PC-9 (cell line): ENCODE measurements at regions not wholly inside any gene's neighbourhood (a gene's known extent, or its start where the extent isn't known, plus 50 kb on each side); places are given as distances from the start of the nearest gene placed in this dataset.
"Not testable (repeated sequence)": the region's sequence is repeated elsewhere in the genome, so short reads cannot be mapped to it uniquely, and the experiment has no call there.

Experiments
- BruUV-seq: library from RNA; stranded (reverse); fragments of 400-500 nt; replicated peaks from 2 replicates; lab custom pipeline; 2021; lab: Mats Ljungman, UMichigan
- CTCF ChIA-PET: fragments of 300-600 bp; sonication (Branson Sonifier 250); formaldehyde crosslinking; loops from one replicate; lab custom pipeline; 2022; ENCODE audit warnings: antibody characterized with exemption; lab: Charles Lee
- POLR2A ChIA-PET: fragments of 300-600 bp; sonication (Branson Sonifier 250); formaldehyde crosslinking; loops from one replicate; lab custom pipeline; 2022; ENCODE audit warnings: antibody characterized with exemption; ENCODE audit not compliant: unreplicated experiment; lab: Charles Lee
- DNase-seq, 2 experiments: peaks; one replicate each; pipeline versions ENCODE4 v3.0.0 to v3.0.0-alpha.2; 2015 to 2022; ENCODE audit warnings: mixed read lengths in 1 of 2
- H2AFZ ChIP-seq: fragments of 200-600 bp; sonication (generic); 2 replicates; pipeline ENCODE4 v1.8.1; 2017; ENCODE audit warnings: antibody characterized with exemption
- H3F3A ChIP-seq: fragments of 200-600 bp; sonication (generic); 2 replicates; pipeline ENCODE4 v1.8.1; 2017; ENCODE audit warnings: antibody characterized with exemption, mild to moderate bottlenecking, low read depth; ENCODE audit not compliant: insufficient read depth
- H3K27ac ChIP-seq: fragments of 200-600 bp; sonication (generic); 2 replicates; pipeline ENCODE4 v1.6.1; 2016; ENCODE audit warnings: mixed run types
- H3K27me3 ChIP-seq: fragments of 200-600 bp; sonication (generic); 2 replicates; pipeline ENCODE4 v1.6.1; 2016; ENCODE audit warnings: low read depth, mixed run types; ENCODE audit not compliant: insufficient read depth
- H3K36me3 ChIP-seq: fragments of 200-600 bp; sonication (generic); 2 replicates; pipeline ENCODE4 v1.6.1; 2016; ENCODE audit warnings: low read depth, mixed run types
- H3K4me1 ChIP-seq: fragments of 200-600 bp; sonication (generic); replicated peaks from 2 replicates; pipeline ENCODE4 v1.6.1; 2016; ENCODE audit warnings: mixed run types; ENCODE audit not compliant: insufficient read depth
- H3K4me2 ChIP-seq: fragments of 200-600 bp; sonication (generic); 2 replicates; pipeline ENCODE4 v1.6.1; 2017; ENCODE audit warnings: mixed run types
- H3K4me3 ChIP-seq: fragments of 200-600 bp; sonication (generic); 2 replicates; pipeline ENCODE4 v1.6.1; 2016; ENCODE audit warnings: mixed run types
- H3K79me2 ChIP-seq: fragments of 200-600 bp; sonication (generic); 2 replicates; pipeline ENCODE4 v1.6.1; 2017; ENCODE audit warnings: low read depth, mixed run types
- H3K9me2 ChIP-seq: fragments of 200-600 bp; sonication (generic); 2 replicates; pipeline ENCODE4 v1.8.1; 2017; ENCODE audit warnings: mild to moderate bottlenecking; ENCODE audit not compliant: insufficient read depth
- H3K9me3 ChIP-seq: fragments of 200-600 bp; sonication (generic); 2 replicates; pipeline ENCODE4 v1.8.1; 2016; ENCODE audit warnings: low read depth; ENCODE audit not compliant: insufficient read depth
- H4K20me1 ChIP-seq: fragments of 200-600 bp; sonication (generic); 2 replicates; pipeline ENCODE4 v1.8.1; 2017; ENCODE audit not compliant: insufficient read depth
- CTCF ChIP-seq: fragments of 200-600 bp; sonication (generic); conservative IDR thresholded peaks from 2 replicates; pipeline ENCODE4 v1.6.1; 2017; ENCODE audit warnings: mixed run types, antibody characterized with exemption, mild to moderate bottlenecking, moderate library complexity
- EZH2 ChIP-seq: fragments of 200-600 bp; sonication (generic); IDR thresholded peaks from 2 replicates; pipeline ENCODE4 v1.8.0; 2017; ENCODE audit warnings: antibody characterized with exemption, low read depth
- intact Hi-C: fragments of 100-400 bp; cut with micrococcal nuclease; formaldehyde crosslinking; loops from one replicate; pipeline ENCODE4 v1.10.0; 2022; ENCODE audit not compliant: unreplicated experiment

GRCh38 chr5:99544356-99544755, 615.5 kb upstream of the CHD1 start:
- H3K9me2 ChIP-seq = no peaks in the 10 kb centered on the region
- no peak overlapping the region for H3K4me3 ChIP-seq
- H3K36me3 ChIP-seq = no peaks in the 10 kb centered on the region
- no peak for DNase-seq
- no peaks in the 10 kb centered on the region for H3K79me2 ChIP-seq
- no peaks in the 10 kb centered on the region for H3K27me3 ChIP-seq
- no peak overlapping the region for H2AFZ ChIP-seq
- no peaks in the 10 kb centered on the region for H3K9me3 ChIP-seq
- POLR2A ChIA-PET = no interaction called here
- TF ChIP-seq EZH2 (no peak), CTCF (no peak)
- CTCF ChIA-PET = no interaction called here
- H4K20me1 ChIP-seq = no peaks in the 10 kb centered on the region
- no peak overlapping the region for H3K4me2 ChIP-seq
- intact Hi-C loops = no loop called here
- BruUV-seq = no TSS peak
- H3F3A ChIP-seq = no peaks in the 10 kb centered on the region
- H3K27ac ChIP-seq = no peak overlapping the region
- H3K4me1 ChIP-seq = no peaks in the 10 kb centered on the region

- intact Hi-C loops = no loop called here
- CTCF ChIA-PET = no interaction called here
Measured at GRCh38 chr5:99543841-99544240, 615.0 kb upstream of the CHD1 start.

DNA sequence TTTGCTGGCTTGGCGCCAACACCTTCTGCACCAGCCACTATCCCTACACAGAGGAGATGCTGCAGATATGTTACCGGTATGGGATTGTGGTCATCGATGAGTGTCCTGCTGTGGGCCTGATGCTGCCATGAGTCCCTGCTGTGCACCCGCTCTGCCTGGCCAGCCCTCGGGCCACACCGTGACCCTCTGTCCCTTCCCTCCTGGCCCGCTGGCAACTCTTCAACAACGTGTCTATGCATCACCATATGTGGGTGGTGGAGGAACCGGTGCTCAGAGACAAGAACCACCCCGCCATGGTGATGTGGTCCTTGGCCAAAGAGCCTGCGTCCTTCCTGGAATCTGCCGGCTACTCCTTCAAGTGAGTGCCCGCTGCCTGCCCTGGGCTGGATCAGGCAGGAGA, 605.4 kb upstream of the CHD1 start:
- H3F3A ChIP-seq, POLR2A ChIA-PET, H3K9me3 ChIP-seq, H3K27me3 ChIP-seq, H4K20me1 ChIP-seq, H3K36me3 ChIP-seq, H3K27ac ChIP-seq, CTCF ChIA-PET, DNase-seq, H3K9me2 ChIP-seq, H3K79me2 ChIP-seq, BruUV-seq, H3K4me3 ChIP-seq, H3K4me1 ChIP-seq, H3K4me2 ChIP-seq, H2AFZ ChIP-seq, intact Hi-C loops: not testable (repeated sequence)

More at GRCh38 chr5:99543841-99544240, 615.0 kb upstream of the CHD1 start:
- H3K79me2 ChIP-seq = no peaks in the 10 kb centered on the region
- no peaks in the 10 kb centered on the region for H3K9me2 ChIP-seq
- no peak overlapping the region for H3K27ac ChIP-seq
- BruUV-seq = no TSS peak
- POLR2A ChIA-PET = no interaction called here
- no peaks in the 10 kb centered on the region for H3K4me1 ChIP-seq
- H3K36me3 ChIP-seq = no peaks in the 10 kb centered on the region
- H3K4me2 ChIP-seq = no peak overlapping the region
- no peaks in the 10 kb centered on the region for H3K27me3 ChIP-seq
- TF ChIP-seq CTCF = no peak
- no peak for TF ChIP-seq EZH2
- H3F3A ChIP-seq = no peaks in the 10 kb centered on the region
- no peaks in the 10 kb centered on the region for H4K20me1 ChIP-seq
- no peak overlapping the region for H3K4me3 ChIP-seq
- no peak overlapping the region for H2AFZ ChIP-seq
- H3K9me3 ChIP-seq = no peaks in the 10 kb centered on the region
- no peak for DNase-seq

- not testable (repeated sequence) for BruUV-seq
Measured at GRCh38 chr5:99521666-99522065, 592.9 kb upstream of the CHD1 start.

GRCh38 chr5:99515864-99516490, 587.2 kb upstream of the CHD1 start:
- H3F3A ChIP-seq, POLR2A ChIA-PET, intact Hi-C loops: not testable (repeated sequence)

More at GRCh38 chr5:99521666-99522065, 592.9 kb upstream of the CHD1 start:
- H3K9me3 ChIP-seq, CTCF ChIA-PET, H3K27ac ChIP-seq, H3F3A ChIP-seq, POLR2A ChIA-PET, H3K79me2 ChIP-seq, H3K4me2 ChIP-seq, H4K20me1 ChIP-seq, H3K36me3 ChIP-seq, H2AFZ ChIP-seq, H3K4me3 ChIP-seq, H3K9me2 ChIP-seq, DNase-seq, H3K4me1 ChIP-seq, intact Hi-C loops, H3K27me3 ChIP-seq: not testable (repeated sequence)

GRCh38 chr5:99510237-99510866, 581.5 kb upstream of the CHD1 start:
- POLR2A ChIA-PET, intact Hi-C loops: not testable (repeated sequence)

More at GRCh38 chr5:99515864-99516490, 587.2 kb upstream of the CHD1 start:
- H2AFZ ChIP-seq, H3K4me3 ChIP-seq, H3K36me3 ChIP-seq, H3K27ac ChIP-seq, H3K79me2 ChIP-seq, H3K9me3 ChIP-seq, BruUV-seq, H3K4me2 ChIP-seq, H3K4me1 ChIP-seq, DNase-seq, H3K9me2 ChIP-seq, H4K20me1 ChIP-seq, H3K27me3 ChIP-seq, CTCF ChIA-PET: not testable (repeated sequence)

More at GRCh38 chr5:99510237-99510866, 581.5 kb upstream of the CHD1 start:
- H3F3A ChIP-seq, H3K36me3 ChIP-seq, H3K27me3 ChIP-seq, H3K79me2 ChIP-seq, CTCF ChIA-PET, H3K9me2 ChIP-seq, H3K27ac ChIP-seq, H3K9me3 ChIP-seq, H2AFZ ChIP-seq, H3K4me1 ChIP-seq, H3K4me2 ChIP-seq, H4K20me1 ChIP-seq, BruUV-seq, DNase-seq, H3K4me3 ChIP-seq: not testable (repeated sequence)
